Erythroblast (primary cell): ENCODE measurements at regions not wholly inside any gene's neighbourhood (a gene's known extent, or its start where the extent isn't known, plus 50 kb on each side); places are given as distances from the start of the nearest gene placed in this dataset.

ENCODE experiments used
- DNase-seq, 2 experiments: peaks; one replicate each; lab custom pipeline; 2025; lab: John Stamatoyannopoulos, UW
- GATA1 ChIP-seq: IDR thresholded peaks from 2 replicates; pipeline ENCODE4 v1.6.1; 2011; ENCODE audit warnings: low read depth, mild to moderate bottlenecking, control low read depth, low read length, moderate library complexity
- POLR2A ChIP-seq: IDR thresholded peaks from 2 replicates; pipeline ENCODE4 v1.6.1; 2011; ENCODE audit warnings: mild to moderate bottlenecking, low read length

GRCh38 chr1:228983661-228984060 is 248.4 kb downstream of the RHOU start:
- TF ChIP-seq GATA1 (no peak), POLR2A (no peak)
- DNase-seq = no peak

DNA sequence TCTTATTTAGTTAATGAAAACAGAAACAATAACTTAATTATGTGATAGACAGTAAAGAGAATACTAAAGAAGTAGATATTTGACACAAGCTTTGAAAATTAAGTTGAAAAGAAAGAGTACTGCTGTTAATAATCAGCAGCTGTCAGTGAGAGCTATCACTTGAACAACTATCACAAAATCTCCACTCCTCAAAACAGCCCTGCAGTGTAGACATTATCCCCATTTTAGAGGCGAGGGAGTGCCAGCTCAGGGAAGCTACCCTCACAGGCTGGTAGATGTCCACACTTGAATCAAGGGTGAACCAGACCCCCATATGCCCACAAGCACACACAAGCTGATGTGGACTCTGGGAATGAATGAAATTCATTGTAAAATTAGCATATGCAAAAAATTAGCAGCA is 248.8 kb downstream of the RHOU start:
- TF ChIP-seq GATA1 (no peak), POLR2A (no peak)
- DNase-seq = no peak

GRCh38 chr1:228984646-228985631 is 249.7 kb downstream of the RHOU start:
- no peak for DNase-seq
- no peak for TF ChIP-seq POLR2A
- no peak for TF ChIP-seq GATA1

- TF ChIP-seq POLR2A (no peak), GATA1 (no peak)
- DNase-seq = no peak
Observed at GRCh38 chr1:228985661-228986060, 250.4 kb downstream of the RHOU start.

DNA sequence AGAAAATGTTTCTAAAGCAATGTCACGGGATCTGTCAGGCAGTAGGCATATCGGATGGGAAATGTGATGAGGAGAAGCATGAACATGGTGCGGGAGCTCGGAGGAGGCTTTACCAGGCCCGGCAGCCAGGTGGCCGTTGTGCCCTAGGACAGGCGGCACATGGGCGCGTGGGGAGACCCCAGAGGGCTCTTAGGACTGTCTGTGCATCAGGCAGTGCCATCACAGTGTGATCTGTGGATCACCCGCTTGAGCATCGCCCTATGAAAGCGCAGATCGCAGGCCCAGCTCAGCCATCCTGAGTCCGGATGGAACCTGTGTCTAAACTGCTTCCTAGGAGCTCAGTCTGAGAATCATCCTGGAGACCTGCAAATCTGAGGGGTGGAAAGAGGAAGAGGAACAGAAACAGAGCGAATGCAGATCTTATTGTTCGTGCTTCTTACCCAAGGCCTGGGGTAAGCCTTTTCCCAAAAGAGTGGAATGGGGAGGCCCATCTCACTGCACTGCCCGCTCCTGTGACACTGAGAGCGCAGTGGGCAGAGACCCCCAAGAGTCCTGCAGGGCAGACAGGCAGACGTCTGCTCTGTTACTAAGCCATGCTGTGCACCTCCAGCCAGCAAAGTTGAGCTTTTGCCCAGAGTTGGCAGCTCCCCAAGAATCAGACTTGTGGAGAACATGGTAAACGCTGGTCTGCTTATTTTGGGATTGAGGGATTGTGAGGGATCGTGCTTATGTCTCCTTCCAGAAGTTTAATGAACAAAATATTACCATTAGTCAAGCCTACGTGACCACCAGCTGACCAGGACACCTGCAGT is 251.0 kb downstream of the RHOU start:
- TF ChIP-seq GATA1 (no peak), POLR2A (no peak)
- DNase-seq = no peak

DNA sequence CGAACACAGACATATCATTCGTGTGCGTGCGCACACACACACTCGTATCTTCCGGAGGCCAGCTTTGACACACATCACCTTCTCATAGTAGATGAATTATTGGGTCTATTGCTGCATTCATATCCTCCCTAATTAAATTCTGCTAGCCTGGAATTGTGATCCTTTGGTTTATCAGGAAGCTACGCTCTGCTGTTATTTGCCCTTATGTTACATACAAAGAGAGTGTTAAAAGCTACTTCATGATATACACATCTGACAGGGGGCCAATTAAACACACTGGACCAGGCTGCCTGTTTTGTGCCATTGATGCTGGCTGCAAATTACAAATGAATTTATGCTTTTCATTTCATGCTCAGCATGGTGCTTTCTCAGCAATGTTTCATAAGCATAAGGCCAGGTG is 252.0 kb downstream of the RHOU start:
- no peak for DNase-seq
- TF ChIP-seq POLR2A (no peak), GATA1 (no peak)

- no peak for DNase-seq
- TF ChIP-seq POLR2A = no peak
- no peak for TF ChIP-seq GATA1
Observed at GRCh38 chr1:228987736-228988506, 252.6 kb downstream of the RHOU start.

- DNase-seq = peak in 1 of 2 experiments; percentile 12
- no peak for TF ChIP-seq GATA1
- no peak for TF ChIP-seq POLR2A
Observed at GRCh38 chr1:228988664-228989063, 253.4 kb downstream of the RHOU start.

- DNase-seq = no peak
- TF ChIP-seq GATA1 = no peak
- no peak for TF ChIP-seq POLR2A
Observed at GRCh38 chr1:228989176-228989575, 253.9 kb downstream of the RHOU start.

DNA sequence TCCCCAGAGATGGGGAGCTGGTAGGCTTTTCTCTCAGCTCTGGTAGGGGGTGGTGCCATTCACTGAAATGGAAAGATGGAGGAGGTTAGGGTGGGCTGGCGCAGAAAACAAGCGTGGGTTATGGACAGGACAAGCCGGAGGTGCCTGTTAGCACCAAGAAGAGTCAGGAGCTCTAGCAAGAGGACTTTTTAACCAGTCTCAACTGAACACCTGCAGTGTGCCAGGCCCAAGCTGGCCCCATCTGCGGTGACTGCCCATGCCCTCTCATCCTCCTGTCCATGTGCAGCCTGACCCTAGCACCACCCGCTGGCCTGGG is 254.4 kb downstream of the RHOU start:
- DNase-seq = no peak
- TF ChIP-seq POLR2A (no peak), GATA1 (no peak)

GRCh38 chr1:228989992-228990827 is 254.9 kb downstream of the RHOU start:
- no peak for DNase-seq
- TF ChIP-seq GATA1 (no peak), POLR2A (no peak)

DNA sequence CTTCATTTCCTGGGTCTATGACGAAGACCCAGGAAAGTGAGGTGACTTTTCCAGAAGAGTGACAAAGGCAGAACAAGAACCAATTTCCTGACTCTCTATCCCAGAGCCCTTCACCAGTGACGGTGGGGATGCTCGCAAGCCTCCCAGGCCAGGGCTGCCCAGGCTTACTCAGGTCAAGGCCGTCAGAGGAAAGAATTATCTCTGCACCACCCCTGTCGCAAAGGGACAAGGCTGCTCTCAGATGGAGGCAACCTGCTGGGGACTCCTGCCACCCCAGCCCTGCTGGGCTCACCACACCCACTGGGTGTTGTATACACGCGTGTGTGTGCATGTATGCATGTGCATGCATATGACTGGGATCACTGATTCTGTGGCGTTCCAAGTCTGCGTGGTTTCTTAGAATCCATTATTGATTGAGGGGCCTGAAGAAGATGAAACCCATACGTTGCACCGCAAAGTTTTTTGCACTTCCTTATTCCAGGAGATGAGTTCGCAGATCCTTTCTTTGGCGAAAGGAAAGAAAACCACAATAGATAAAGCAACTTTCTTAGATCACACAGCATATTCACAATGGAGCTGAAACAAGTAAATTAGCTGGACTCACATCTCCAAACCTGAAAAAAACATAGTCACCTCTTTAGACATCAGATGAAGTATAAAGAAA is 255.8 kb downstream of the RHOU start:
- no peak for DNase-seq

More for the DNA sequence above, 255.8 kb downstream of the RHOU start:
- TF ChIP-seq POLR2A (no peak), GATA1 (no peak)
